ENCODE measurements at regions not wholly inside any gene's neighbourhood (a gene's known extent, or its start where the extent isn't known, plus 50 kb on each side); places are given as distances from the start of the nearest gene placed in this dataset.

GRCh38 chr4:33930497-33930896 lies 2313.8 kb downstream of the ARAP2 start:
- H3K27ac ChIP-seq (ENCODE audit: low read length): no peak overlapping the region
- intact Hi-C loops (cut with micrococcal nuclease; ENCODE audit: unreplicated experiment): no loop called here
- ChIA-PET CTCF (no interaction called here), POLR2A (no interaction called here)
- DNase-seq (ENCODE audit: low read depth, low spot score) (no peak), ATAC-seq (no peak)
- no peaks in the 10 kb centered on the region for H3K4me1 ChIP-seq (ENCODE audit: control insufficient read depth, insufficient read depth, low read length)
- no peaks in the 10 kb centered on the region for H3K27me3 ChIP-seq (ENCODE audit: control insufficient read depth, insufficient read depth, low read length)
- in situ Hi-C loops (cut with HindIII; ENCODE audit: low pct_unique_long_range_greater_than_20kb, low sequenced_read_pairs): no loop called here
- H3K9me3 ChIP-seq (ENCODE audit: control insufficient read depth, insufficient read depth, low read depth, low read length): no peaks in the 10 kb centered on the region
- H3K36me3 ChIP-seq (ENCODE audit: control insufficient read depth, insufficient read depth, low read length): no peaks in the 10 kb centered on the region
- no TSS peak for BruUV-seq (replicated peaks)
- no peak for TF ChIP-seq POLR2AphosphoS5 (IDR thresholded peaks at IDR 0.05; ENCODE audit: low read depth, low read length)
- no peak for TF ChIP-seq TCF7L2 (IDR thresholded peaks at IDR 0.05; ENCODE audit: low read depth, low read length)
- TF ChIP-seq, protein P1, sequence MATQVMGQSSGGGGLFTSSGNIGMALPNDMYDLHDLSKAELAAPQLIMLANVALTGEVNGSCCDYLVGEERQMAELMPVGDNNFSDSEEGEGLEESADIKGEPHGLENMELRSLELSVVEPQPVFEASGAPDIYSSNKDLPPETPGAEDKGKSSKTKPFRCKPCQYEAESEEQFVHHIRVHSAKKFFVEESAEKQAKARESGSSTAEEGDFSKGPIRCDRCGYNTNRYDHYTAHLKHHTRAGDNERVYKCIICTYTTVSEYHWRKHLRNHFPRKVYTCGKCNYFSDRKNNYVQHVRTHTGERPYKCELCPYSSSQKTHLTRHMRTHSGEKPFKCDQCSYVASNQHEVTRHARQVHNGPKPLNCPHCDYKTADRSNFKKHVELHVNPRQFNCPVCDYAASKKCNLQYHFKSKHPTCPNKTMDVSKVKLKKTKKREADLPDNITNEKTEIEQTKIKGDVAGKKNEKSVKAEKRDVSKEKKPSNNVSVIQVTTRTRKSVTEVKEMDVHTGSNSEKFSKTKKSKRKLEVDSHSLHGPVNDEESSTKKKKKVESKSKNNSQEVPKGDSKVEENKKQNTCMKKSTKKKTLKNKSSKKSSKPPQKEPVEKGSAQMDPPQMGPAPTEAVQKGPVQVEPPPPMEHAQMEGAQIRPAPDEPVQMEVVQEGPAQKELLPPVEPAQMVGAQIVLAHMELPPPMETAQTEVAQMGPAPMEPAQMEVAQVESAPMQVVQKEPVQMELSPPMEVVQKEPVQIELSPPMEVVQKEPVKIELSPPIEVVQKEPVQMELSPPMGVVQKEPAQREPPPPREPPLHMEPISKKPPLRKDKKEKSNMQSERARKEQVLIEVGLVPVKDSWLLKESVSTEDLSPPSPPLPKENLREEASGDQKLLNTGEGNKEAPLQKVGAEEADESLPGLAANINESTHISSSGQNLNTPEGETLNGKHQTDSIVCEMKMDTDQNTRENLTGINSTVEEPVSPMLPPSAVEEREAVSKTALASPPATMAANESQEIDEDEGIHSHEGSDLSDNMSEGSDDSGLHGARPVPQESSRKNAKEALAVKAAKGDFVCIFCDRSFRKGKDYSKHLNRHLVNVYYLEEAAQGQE (IDR thresholded peaks at IDR 0.05; ENCODE audit: insufficient read depth in 1 of 2, low read depth in 2 of 2, low read length in 1 of 2): no peak
- TF ChIP-seq CTCF (IDR thresholded peaks at IDR 0.05): no peak
- no peak for TF ChIP-seq SIN3A (IDR thresholded peaks at IDR 0.05; ENCODE audit: borderline replicate concordance, insufficient read depth, low read depth, low read length)
- H3K4me3 ChIP-seq (ENCODE audit: low read depth in 2 of 2, low read length in 2 of 2): no peak overlapping the region

DNA sequence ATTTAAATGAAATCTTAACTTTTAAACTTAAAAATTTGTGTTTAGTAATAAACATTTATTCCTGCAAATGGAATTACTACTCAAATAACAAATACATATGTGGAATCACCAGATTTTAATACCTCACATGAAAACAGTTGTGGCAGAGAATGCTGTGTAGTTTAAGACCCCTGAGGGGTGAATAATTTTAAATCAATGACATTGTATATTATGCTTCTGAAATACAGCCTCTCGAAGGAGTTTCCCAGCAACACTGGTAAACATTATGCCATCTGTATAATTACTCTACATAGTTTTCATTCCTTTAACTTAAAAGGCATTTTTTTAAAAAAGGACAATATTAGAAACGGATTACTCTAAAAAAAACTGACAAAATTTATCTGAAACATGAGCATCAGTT lies 2313.3 kb downstream of the ARAP2 start:
- BruUV-seq (replicated peaks): no TSS peak
- no peak for DNase-seq (ENCODE audit: low read depth, low spot score)
- intact Hi-C loops (cut with micrococcal nuclease; ENCODE audit: unreplicated experiment) (no loop called here), in situ Hi-C loops (cut with HindIII; ENCODE audit: low pct_unique_long_range_greater_than_20kb, low sequenced_read_pairs) (no loop called here)
- no peak overlapping the region for H3K4me3 ChIP-seq (ENCODE audit: low read depth in 2 of 2, low read length in 2 of 2)
- no peaks in the 10 kb centered on the region for H3K27me3 ChIP-seq (ENCODE audit: control insufficient read depth, insufficient read depth, low read length)
- CTCF ChIA-PET: no interaction called here
- ATAC-seq: no peak
- H3K4me1 ChIP-seq (ENCODE audit: control insufficient read depth, insufficient read depth, low read length): no peaks in the 10 kb centered on the region
- H3K27ac ChIP-seq (ENCODE audit: low read length): no peak overlapping the region
- TF ChIP-seq SIN3A (IDR thresholded peaks at IDR 0.05; ENCODE audit: borderline replicate concordance, insufficient read depth, low read depth, low read length) (no peak), CTCF (IDR thresholded peaks at IDR 0.05) (no peak), POLR2AphosphoS5 (IDR thresholded peaks at IDR 0.05; ENCODE audit: low read depth, low read length) (no peak), TCF7L2 (IDR thresholded peaks at IDR 0.05; ENCODE audit: low read depth, low read length) (no peak)
- TF ChIP-seq, protein P1 (IDR thresholded peaks at IDR 0.05; ENCODE audit: insufficient read depth in 1 of 2, low read depth in 2 of 2, low read length in 1 of 2): no peak
- no peaks in the 10 kb centered on the region for H3K36me3 ChIP-seq (ENCODE audit: control insufficient read depth, insufficient read depth, low read length)
- POLR2A ChIA-PET: no interaction called here
- no peaks in the 10 kb centered on the region for H3K9me3 ChIP-seq (ENCODE audit: control insufficient read depth, insufficient read depth, low read depth, low read length)

Data from Panc1 (cell line).